NCI-H2171 (cell line): ENCODE measurements at regions not wholly inside any gene's neighbourhood (a gene's known extent, or its start where the extent isn't known, plus 50 kb on each side); places are given as distances from the start of the nearest gene placed in this dataset.
"Not testable (repeated sequence)": the region's sequence is repeated elsewhere in the genome, so short reads cannot be mapped to it uniquely, and the experiment has no call there.

Experiments
- DNase-seq: peaks from one replicate; lab custom pipeline; 2025; lab: John Stamatoyannopoulos, UW

DNA sequence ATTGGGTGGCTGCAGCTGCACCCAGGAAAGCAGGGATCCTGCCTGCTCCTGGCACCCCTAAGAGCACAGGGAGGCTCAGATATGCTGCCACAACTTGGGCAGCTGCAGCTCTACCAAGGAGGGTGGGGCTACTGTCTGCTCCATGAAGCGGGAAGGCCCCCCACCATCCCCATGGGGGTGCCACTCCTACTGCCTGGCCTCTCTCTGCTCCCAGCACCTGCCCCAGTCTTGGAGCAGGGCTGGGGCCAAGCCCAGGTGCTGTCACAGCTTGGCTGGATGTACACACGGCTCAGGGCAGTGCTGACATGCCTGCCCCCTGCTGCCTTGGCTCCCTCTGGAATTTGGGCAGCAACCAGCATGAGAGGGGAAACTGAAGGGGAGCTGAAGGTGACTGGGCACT lies 214.7 kb upstream of the PLPPR1 start:
- DNase-seq = no peak

DNA sequence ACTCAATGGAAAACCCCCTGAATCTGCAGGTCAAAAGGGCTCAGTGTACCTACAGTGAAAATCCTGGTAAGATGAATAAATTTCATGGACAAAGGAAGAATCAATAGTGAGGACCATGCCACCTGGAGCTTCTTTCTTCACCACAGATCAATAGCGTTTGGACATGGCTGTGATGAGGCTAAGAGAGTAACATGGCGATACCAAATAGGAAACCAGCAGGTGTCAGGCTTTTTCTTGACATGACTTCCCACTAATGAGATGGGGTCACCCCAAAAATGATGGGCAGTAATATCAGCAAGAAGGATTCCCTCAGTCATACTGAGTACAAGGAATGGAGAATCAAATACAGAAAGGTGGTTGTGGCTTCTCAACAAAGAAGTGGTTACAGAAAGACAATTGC lies 208.5 kb upstream of the PLPPR1 start:
- no peak for DNase-seq

DNA sequence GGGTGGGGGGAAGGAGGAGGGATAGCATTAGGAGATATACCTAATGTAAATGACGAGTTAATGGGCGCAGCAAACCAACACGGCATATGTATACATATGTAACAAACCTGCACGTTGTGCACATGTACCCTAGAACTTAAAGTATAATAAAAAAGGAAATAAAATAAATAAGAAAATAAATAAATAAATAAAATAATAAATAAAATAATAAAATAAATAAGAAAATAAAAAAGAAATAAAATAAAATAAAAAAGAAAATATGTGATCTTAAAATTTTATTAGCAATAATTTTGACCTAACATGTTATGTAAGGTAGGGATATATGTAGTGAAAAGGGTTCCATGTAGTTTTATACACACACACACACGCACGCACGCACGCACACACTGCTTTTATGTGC lies 195.5 kb upstream of the PLPPR1 start:
- not testable (repeated sequence) for DNase-seq

DNA sequence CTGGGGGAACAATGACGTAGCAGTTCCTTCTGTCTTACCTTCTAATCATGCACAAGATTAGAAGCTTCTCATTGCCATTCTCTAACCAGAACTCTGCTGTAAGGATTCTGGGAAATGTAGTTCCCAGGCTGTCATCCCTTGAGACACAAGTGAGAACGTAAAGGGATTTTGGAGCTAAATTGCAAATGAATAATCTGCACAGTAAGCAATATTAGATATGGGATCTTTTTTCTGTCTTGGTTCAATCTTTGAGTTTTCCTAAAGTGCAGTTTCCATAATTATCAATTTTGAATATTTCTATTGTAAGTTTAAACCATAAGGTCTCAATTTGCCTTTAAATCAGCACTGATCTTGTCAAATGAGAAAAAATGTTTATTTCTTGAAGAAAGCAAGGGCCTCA lies 189.7 kb upstream of the PLPPR1 start:
- no peak for DNase-seq

DNA sequence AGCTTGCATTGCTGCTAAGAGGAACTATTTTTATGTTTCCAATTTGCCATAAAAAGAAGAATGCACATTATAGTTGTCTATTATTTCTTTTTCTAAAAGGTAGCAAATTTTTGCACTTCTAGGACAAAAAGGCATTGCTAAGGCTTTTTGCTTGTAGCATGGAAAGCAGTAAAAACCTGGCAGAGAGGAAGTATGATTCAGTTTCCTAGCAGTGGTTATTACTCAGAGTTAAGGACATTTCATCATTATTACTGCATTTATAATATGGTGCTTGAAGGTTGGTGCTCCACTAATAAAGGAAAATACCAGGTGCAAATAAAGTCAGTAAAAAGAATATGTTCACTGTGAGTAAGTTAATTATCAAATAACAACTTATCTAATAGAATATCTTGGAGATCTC lies 179.8 kb upstream of the PLPPR1 start:
- no peak for DNase-seq

DNA sequence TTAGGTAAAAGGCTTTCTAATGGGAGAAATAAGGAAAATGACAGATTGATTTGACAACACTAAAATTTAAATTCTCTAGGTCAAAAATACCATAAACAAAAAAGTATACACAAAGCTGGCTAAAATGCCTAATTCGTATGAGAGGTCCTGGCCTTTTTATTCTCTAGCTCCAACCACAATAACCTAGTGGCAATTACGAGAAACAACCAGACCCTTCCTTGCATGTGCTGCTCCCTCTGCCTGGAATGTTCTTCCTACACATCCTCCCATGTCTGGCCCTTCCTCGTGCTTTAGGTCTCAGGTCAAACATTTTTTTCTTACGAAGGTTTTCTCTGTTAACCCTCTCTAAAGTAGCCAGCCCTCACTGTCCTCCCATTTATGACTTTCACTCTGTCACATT lies 176.4 kb upstream of the PLPPR1 start:
- no peak for DNase-seq

DNA sequence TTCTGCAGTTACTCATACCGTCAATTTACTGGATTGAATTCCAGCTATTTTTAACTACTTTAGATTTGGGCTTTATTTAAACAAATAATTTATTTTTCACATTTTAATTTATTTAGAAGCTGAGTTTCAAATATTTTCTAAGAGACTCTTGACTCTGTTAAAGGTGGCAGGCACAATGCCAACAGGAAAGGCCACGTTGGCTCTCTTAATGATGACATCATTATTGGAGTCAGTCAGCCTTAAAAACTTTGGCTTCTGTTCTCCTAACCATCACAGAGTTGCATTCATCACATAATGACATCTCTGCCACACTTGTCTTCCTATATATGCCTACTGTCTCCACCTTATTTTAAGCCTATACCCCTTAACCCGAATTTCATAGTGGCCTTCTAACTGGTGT lies 172.3 kb upstream of the PLPPR1 start:
- peak; percentile 4 for DNase-seq

DNA sequence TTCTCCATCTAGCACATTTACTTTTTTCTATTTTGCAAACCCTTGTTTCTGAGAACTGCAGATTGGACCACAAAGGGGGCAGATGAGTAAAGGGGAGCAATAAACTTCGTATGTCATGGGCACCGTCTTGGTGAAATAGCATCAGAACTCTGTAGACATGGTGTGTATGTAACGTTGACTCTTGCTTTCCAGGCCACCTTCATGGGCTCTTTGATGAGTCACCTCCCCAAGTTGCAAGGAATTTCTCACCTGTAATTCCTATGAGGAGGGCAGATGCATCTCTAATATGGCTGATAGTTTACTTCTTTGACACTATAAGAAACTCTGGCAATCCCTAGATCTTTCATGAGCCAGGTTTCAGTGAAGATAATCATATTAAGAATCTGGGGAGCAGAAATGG lies 163.4 kb upstream of the PLPPR1 start:
- DNase-seq = no peak

DNA sequence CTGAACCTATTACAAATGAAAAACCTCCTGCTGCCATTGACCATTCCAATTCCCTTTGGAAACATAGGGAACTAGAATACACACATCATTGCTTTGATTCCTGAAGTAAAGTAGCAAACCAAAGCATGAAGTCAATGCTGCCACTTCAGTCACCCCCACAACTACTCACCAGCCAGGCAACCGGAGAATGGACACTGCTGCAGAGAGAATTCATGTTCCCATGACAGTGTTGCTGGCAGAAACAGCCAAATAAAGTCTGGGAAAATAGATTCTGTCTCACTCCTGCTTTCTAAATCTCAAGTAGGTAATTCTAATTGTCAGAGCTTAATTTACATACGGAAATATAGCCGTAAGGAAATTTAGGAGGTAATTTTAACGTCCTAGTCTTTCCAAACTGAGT lies 162.9 kb upstream of the PLPPR1 start:
- no peak for DNase-seq

DNA sequence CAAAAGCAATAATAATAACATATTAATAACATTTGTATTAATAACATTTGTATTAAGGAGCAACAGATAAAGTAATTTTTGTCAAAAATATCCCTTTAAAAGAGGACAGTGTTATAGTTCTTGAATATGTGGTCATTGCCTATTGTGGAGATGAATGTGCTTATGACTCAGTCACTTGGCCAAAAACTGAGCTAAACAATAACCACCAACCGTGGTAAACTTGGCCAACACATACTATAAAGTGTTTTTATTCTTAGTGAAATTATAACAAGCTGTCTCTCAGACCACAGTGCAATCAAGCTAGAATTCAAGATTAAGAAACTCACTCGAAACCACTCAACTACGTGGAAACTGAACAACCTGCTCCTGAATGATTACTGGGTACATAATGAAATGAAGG lies 159.2 kb upstream of the PLPPR1 start:
- DNase-seq = no peak

DNA sequence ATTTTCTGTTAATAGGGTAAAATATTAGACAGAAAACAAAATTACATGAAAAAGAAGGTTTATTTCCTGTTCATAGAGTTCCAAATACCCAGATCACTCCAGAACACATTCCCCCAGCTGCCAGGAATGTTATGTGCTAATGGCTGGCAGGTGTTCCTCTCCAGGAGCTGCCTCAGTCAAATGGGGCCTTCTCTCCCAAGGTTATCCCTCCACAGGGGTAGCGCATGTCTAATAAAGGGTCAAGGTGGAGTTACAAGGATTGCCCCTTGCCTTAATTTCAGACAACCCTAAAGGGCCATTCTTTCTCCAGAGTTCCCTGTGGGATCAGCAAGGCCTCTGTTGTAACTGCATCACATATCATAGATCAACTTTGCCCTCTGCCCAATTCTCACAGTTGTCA lies 148.6 kb upstream of the PLPPR1 start:
- no peak for DNase-seq

DNA sequence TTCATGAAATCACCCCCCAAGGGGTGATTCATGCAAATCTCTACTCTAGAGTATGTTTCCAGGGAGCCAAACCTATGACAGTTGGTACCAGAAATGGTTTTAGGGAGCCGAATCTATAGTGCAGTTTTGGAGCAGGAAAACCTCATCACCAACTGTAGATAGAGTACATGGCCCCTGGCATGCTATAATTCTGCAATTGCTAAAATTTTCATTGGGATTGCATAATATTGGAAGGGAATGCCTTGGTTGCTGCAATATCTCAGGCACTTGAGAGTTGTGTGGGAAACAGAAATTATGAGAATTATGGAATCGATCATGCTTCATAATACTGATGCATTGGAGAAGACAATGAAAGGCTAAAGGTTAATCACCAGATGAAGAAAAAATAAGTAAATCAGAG lies 148.2 kb upstream of the PLPPR1 start:
- DNase-seq = no peak

DNA sequence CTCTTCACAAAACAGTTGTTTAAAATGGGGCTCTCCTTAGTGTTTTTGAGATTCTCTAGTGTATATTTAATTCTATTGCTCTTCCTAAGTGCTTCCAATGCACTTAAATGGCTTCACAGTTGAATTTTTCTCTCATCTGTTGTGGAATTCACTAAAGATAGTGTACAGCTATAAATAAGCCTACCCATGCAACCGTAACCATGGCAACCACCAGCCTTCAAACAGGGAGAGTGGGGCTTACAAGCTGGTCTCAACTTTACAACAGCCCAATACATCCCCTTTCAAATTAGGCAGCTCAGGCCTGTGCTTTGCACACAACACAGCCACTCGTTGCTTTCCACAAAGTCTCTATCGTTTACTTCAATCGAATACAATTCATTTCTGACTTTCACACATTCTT lies 144.0 kb upstream of the PLPPR1 start:
- no peak for DNase-seq

DNA sequence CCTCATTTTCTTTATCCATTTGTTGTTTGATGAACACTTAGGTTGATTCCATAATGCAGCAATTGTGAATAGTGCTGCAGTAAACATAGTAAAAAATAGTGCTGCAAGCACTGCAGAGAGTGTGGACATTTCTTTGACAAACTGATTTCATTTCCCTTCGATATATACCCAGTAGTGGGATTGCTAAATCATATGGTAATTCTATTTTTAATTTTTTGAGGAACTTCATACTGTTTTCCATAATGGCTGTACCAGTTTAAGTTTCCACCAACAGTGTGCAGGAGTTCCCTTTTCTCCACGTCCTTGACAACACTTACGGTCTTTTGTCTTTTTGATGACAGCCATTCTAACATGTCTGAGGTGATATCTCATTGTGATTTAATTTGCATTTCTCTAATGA lies 138.2 kb upstream of the PLPPR1 start:
- no peak for DNase-seq

DNA sequence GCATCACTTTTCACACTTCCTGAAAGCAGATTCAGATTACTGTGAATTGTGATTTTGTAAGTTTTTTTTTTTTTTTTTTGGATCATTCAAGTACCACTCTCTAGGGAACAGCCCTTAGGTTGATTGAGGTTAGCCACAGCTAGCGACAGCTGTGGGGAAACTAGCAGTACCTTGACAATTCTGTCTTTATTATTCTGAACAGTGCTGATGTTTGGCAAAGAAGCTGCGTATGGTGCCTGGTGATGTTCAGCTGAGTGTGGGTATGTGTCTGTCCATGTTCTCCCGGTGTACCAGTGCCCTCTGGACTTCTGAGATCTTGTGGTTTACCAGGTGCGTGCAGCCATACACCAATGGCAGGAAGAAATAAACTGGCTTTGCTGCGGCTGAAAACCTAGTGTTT lies 117.3 kb upstream of the PLPPR1 start:
- DNase-seq = peak; percentile 97

DNA sequence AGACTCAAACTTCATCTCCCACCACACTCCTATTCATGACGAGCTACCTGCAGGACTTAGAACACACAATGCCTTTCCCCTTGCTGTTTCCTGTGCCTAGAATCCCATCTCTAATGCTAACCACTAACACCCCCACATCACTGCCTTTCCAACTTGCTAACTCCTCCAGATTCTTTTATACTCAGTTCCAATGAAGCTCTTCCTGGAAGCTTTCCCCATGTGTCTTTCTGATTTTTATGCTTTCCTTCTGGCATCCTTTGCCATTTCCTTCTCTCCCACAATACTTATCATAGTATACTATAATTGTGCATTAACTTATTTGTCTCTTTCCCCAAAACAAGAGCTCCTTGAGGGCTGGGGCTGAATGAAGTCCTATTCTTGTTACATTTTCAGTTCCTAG lies 115.3 kb upstream of the PLPPR1 start:
- DNase-seq = no peak

DNA sequence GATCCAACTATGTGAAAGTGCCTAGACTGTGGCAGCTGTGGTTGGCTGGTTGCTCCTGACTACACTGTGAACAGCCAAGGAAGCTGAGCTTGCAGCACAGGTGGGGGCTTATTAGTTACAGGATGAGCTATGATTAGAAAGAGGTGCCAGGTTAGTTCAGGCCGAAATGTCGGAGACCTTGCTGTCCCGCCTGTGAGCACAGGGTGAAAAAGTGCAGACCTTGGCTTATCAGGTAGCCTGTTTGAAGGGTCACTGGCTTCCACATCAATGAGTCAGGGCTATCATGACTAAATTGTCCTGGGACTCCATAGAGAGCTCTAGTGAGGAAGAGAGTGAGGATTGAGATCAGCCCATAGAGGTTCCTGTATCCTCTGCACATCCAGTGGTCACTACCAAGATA lies 114.3 kb upstream of the PLPPR1 start:
- DNase-seq = no peak

DNA sequence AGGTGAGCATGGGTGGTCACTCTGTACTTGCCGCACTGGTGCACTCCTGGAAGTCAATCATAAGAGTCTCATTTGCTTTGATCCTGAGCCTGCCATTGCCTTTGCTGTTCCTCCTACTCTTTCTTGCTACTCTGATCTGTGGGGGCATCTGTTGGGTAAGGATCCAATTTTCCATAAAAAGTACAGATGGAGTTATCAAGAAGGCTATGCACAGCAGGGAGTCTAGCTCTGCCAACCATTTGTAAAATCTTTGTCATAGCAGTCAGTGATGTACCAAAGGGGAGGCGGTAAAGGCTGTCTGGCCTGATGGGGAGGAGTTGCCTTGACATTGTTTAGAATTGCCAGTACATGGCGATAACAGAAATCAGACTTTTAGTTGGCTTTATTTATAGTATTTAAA lies 109.0 kb upstream of the PLPPR1 start:
- no peak for DNase-seq

DNA sequence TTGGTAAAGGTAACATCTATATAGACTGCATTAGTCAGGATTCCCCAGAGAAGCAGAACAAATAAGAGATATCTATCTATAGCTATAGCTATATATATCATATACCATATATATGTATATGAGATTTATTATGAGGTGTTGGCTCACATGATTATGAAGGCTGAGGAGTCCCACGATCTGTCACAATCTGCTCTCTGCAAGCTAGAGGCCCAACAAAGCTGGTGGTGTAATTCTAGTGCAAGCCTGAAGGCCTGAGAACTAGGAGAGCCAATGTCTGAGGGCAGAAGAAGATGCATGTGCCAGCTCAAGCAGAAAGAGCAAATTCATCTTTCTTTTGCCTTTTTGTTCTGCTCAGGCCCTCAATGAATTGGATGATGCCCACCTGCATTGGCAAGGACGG lies 102.2 kb upstream of the PLPPR1 start:
- no peak for DNase-seq

DNA sequence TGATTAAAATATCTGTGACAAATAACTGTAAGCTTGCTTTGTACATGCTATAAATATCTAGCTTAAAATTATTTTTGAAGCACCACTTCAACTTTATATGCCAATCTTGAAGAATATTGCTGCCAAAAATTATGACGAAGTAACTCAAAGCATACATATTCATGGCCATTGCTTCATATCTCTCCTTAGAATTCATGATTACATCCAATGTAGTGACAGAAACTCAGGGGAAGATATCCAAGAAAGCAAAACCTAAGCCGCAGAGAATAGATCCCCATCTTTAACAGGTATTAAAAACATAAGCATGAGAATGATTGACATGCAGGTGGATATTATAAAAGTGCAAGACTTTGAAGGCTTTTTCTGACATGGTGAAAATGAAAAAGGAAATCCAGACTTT lies 100.8 kb upstream of the PLPPR1 start:
- DNase-seq = no peak

DNA sequence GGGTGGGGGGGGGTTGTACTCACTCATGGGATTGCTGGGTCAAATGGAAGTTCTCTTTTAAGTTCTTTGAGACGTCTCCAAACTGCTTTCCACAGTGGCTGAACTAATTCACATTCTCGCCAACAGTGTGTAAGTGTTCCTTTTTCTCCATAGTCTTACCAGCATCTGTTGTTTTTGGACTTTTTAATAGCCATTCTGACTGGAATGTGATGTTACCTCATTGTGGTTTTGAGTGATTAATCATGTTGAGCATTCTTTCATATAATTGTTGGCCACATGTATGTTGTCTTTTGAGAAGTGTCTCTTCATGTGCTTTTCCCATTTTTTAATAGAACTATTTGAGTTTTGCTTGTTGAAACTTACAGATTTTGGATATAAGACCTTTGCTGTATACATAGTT lies 94.9 kb upstream of the PLPPR1 start:
- DNase-seq = no peak

DNA sequence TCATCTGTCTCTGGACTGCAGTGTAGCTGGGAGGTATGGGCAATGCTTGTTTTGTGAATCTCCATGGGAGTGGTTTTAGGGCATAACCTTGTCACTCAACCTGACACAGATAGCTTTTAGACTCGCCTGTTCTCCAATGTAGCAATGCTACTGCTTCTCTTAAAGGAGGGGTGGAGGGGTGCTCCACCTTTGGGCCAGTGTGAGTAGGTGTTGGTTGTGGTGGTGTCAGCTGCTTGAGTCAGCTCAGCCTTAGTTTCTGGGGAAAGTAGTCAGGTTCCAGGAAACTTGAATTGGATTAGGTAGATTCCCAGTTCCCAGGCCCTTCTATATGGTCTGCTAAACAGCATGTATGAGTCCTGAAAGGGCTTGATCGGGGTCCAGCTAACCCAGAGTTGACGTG lies 91.1 kb upstream of the PLPPR1 start:
- no peak for DNase-seq

DNA sequence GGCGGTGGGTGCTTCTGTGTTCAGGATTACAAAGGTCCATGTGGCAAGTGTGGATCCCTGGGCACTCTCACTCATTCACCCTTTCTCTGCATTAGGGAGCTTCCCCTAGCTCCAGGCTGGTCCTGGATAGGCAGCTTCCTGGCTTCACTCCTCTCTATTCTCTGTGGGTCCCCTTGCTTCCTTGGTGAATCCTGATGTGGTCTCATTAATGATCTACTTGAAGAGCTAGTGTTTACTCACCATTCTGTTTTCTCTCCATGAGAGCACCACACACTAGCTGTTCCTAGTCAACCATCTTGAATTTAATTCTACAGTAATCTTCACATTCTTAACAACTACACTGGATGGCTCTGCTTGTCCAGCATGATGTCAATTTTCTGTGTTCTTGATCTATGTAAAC lies 90.0 kb upstream of the PLPPR1 start:
- DNase-seq = no peak

DNA sequence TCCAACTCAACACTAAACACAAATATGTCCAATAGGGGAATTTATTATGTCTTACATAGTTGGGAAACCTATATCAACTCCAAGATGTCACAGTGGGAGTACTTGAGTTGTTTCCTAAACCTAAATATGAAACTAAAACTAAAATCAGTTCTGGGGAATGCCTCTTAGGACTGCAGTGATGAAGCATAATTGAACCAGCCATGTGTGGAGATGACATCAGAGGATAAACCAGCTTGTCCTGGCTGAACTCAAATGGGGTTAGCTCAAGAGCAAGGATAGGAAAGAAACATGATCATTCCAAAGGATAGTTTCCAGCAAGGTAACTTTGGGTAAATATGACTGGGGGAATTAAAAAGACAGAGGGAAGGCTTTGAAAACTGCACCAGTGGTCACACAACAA lies 88.9 kb upstream of the PLPPR1 start:
- DNase-seq = no peak

DNA sequence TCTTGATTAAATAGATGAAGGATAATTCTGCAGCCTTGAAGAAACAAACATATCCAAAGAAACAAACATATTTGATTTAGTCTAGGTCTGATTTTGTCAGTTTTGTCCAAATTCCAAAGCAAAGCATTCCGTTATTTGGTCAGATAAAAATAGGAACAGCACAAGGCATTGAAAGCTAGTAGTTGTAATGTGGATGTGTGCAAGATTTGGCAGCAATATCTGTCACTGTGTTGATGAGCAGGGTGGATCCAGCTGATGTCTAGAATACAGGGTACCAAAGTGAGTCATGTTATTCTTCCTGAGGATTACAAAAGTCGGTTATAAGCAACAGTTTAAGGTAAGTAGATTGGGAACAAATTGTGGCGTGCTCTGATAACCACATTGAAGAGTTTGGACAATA lies 69.3 kb upstream of the PLPPR1 start:
- no peak for DNase-seq
